ENCODE measurements at regions not wholly inside any gene's neighbourhood (a gene's known extent, or its start where the extent isn't known, plus 50 kb on each side); places are given as distances from the start of the nearest gene placed in this dataset.

DNA sequence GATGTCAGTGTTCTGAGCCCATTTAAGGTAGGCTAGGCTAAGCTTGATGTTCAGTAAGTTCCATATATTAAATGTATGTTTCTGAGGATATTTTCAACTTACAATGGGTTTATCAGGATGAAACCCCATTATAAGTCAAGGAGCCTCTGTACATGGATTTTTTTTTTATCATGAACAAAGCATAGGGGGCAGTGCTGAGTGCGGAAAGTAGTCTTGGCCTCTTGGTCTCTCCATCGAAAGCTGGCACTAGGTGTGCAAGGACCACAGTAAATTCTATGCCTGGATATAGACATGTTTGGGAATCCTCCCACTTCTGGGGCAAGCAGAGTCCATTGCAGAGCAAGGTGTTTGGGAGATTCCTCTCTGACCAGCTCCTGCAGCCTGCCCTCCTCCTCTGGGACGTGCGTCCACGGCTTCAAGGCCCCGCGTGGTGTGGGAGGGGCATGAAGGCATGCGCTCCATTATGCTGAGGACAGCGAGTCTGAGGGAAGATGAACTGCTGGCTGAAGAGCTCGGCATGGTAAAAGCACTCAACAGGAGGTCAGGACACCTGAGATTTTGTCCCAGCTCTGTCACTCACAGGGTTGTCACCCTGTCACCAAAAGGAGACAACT is 122.9 kb upstream of the LIPC start:
- TF ChIP-seq, protein P1, sequence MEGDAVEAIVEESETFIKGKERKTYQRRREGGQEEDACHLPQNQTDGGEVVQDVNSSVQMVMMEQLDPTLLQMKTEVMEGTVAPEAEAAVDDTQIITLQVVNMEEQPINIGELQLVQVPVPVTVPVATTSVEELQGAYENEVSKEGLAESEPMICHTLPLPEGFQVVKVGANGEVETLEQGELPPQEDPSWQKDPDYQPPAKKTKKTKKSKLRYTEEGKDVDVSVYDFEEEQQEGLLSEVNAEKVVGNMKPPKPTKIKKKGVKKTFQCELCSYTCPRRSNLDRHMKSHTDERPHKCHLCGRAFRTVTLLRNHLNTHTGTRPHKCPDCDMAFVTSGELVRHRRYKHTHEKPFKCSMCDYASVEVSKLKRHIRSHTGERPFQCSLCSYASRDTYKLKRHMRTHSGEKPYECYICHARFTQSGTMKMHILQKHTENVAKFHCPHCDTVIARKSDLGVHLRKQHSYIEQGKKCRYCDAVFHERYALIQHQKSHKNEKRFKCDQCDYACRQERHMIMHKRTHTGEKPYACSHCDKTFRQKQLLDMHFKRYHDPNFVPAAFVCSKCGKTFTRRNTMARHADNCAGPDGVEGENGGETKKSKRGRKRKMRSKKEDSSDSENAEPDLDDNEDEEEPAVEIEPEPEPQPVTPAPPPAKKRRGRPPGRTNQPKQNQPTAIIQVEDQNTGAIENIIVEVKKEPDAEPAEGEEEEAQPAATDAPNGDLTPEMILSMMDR (IDR thresholded peaks at IDR 0.05), result no peak
- TF ChIP-seq POLR2AphosphoS5 (IDR thresholded peaks at IDR 0.05) (no peak), POLR2A (IDR thresholded peaks at IDR 0.05) (no peak)

All from upper lobe of left lung (tissue), 4 donors.